GM23248 (cell line): ENCODE measurements at regions not wholly inside any gene's neighbourhood (a gene's known extent, or its start where the extent isn't known, plus 50 kb on each side); places are given as distances from the start of the nearest gene placed in this dataset.

Experiments used
- EZH2 ChIP-seq: fragments of 200-600 bp; sonication (generic); IDR thresholded peaks from 2 replicates; pipeline ENCODE4 v1.6.1; 2018; ENCODE audit warnings: antibody characterized with exemption, mild to moderate bottlenecking; ENCODE audit not compliant: insufficient read depth, poor library complexity, severe bottlenecking
- EZH2phosphoT487 ChIP-seq: fragments of 200-600 bp; sonication (generic); IDR thresholded peaks from 2 replicates; pipeline ENCODE4 v1.6.1; 2018; ENCODE audit warnings: antibody characterized with exemption, moderate library complexity, mild to moderate bottlenecking, low read depth; ENCODE audit not compliant: insufficient read depth

- no peak for TF ChIP-seq EZH2
- TF ChIP-seq EZH2phosphoT487 = no peak
Measured at GRCh38 chr3:127471142-127471541, 119.4 kb downstream of the TPRA1 start.
